Smooth muscle cell (in vitro differentiated cells): ENCODE measurements at regions not wholly inside any gene's neighbourhood (a gene's known extent, or its start where the extent isn't known, plus 50 kb on each side); places are given as distances from the start of the nearest gene placed in this dataset.

Experiments
- DNase-seq: peaks from one replicate; lab custom pipeline; 2025; ENCODE audit not compliant: unreplicated experiment; lab: John Stamatoyannopoulos, UW
- H2AFZ ChIP-seq: fragments of 200-600 bp; sonication (generic); 2 replicates; pipeline ENCODE4 v1.6.0; 2016; ENCODE audit warnings: antibody characterized with exemption, low read depth, mild to moderate bottlenecking
- H3F3A ChIP-seq: fragments of 200-600 bp; sonication (generic); 2 replicates; pipeline ENCODE4 v1.6.0; 2017; ENCODE audit warnings: antibody characterized with exemption, low read depth
- H3K27ac ChIP-seq: fragments of 200-600 bp; sonication (generic); 2 replicates; pipeline ENCODE4 v1.5.1; 2016; ENCODE audit warnings: low read depth, mild to moderate bottlenecking
- H3K27me3 ChIP-seq: fragments of 200-600 bp; sonication (generic); 2 replicates; pipeline ENCODE4 v1.6.1; 2016; ENCODE audit warnings: low read depth, mild to moderate bottlenecking
- H3K36me3 ChIP-seq: fragments of 200-600 bp; sonication (generic); 2 replicates; pipeline ENCODE4 v1.5.1; 2016; ENCODE audit warnings: low read depth
- H3K4me1 ChIP-seq: fragments of 200-600 bp; sonication (generic); 2 replicates; pipeline ENCODE4 v1.5.1; 2016; ENCODE audit warnings: low read depth
- H3K4me2 ChIP-seq: fragments of 200-600 bp; sonication (generic); 2 replicates; pipeline ENCODE4 v1.6.0; 2016; ENCODE audit warnings: mild to moderate bottlenecking
- H3K4me3 ChIP-seq: fragments of 200-600 bp; sonication (generic); 2 replicates; pipeline ENCODE4 v1.5.1; 2016; ENCODE audit warnings: mild to moderate bottlenecking
- H3K79me2 ChIP-seq: fragments of 200-600 bp; sonication (generic); 2 replicates; pipeline ENCODE4 v1.6.0; 2016; ENCODE audit warnings: low read depth, mild to moderate bottlenecking
- H3K9ac ChIP-seq: fragments of 200-600 bp; sonication (generic); 2 replicates; pipeline ENCODE4 v1.6.0; 2016; ENCODE audit warnings: low read depth
- H3K9me3 ChIP-seq: fragments of 200-600 bp; sonication (generic); replicated peaks from 2 replicates; pipeline ENCODE4 v1.5.1; 2016; ENCODE audit warnings: low read depth
- H4K20me1 ChIP-seq: fragments of 200-600 bp; sonication (generic); 2 replicates; pipeline ENCODE4 v1.6.0; 2016; ENCODE audit warnings: low read depth
- WGBS: methylation state at CpG from one replicate; pipeline ENCODE4 v1.1.7; 2016; ENCODE audit warnings: low lambda C conversion rate; 5-methylcytosine and 5-hydroxymethylcytosine counted together
- TF ChIP-seq, protein P1 (sequence below): fragments of 200-600 bp; sonication (generic); IDR thresholded peaks from 2 replicates; pipeline ENCODE4 v1.5.1; 2017; ENCODE audit warnings: borderline replicate concordance, mild to moderate bottlenecking, antibody characterized with exemption; ENCODE audit not compliant: insufficient read depth, poor library complexity, severe bottlenecking

DNA sequence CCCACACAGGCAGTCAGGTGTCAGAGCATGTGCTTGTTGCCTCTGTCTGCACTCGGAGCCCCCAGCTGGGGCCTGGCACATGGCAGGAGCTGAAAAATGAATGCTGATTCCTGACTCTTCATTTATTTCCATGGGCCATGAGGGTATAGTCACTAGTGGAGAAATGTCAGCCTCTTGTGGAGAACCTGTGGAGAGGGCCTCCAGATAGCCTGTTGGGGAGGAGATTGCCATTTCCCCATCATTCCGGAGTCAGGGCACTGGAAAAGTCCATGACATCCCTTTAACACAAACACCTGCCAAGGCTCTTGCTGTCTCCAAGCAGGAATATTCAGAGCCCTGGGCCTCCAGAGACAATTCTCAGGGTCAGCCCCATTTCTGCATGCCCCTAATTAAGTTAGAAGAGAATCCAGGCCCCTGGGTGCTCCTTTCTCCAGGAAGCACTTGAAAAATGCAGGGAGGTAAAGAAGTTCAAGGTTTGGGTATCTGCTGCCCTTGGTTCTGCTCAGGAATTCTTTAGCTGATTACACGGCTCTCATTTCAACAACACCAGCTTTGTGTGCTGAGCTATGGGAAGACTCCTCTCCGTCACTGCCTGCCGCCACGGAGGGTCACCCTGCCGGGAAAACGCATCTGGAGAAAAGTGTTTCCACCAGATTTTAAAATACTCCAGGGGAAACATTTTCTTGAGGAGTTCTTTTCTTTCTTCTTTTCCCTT lies 311.3 kb downstream of the MYCN start:
- Histone ChIP-seq H3K9me3 (no peaks in the 10 kb centered on the region), H3K4me2 (no peak overlapping the region), H3F3A (no peaks in the 10 kb centered on the region), H3K27me3 (no peaks in the 10 kb centered on the region), H3K9ac (no peak overlapping the region), H3K4me1 (no peaks in the 10 kb centered on the region), H3K27ac (no peak overlapping the region), H3K79me2 (no peaks in the 10 kb centered on the region), H3K36me3 (no peaks in the 10 kb centered on the region), H3K4me3 (no peak overlapping the region), H4K20me1 (no peaks in the 10 kb centered on the region), H2AFZ (no peak overlapping the region)
- WGBS, result 74% methylated on average over 8 of the region's 8 CpGs
- TF ChIP-seq, protein P1, sequence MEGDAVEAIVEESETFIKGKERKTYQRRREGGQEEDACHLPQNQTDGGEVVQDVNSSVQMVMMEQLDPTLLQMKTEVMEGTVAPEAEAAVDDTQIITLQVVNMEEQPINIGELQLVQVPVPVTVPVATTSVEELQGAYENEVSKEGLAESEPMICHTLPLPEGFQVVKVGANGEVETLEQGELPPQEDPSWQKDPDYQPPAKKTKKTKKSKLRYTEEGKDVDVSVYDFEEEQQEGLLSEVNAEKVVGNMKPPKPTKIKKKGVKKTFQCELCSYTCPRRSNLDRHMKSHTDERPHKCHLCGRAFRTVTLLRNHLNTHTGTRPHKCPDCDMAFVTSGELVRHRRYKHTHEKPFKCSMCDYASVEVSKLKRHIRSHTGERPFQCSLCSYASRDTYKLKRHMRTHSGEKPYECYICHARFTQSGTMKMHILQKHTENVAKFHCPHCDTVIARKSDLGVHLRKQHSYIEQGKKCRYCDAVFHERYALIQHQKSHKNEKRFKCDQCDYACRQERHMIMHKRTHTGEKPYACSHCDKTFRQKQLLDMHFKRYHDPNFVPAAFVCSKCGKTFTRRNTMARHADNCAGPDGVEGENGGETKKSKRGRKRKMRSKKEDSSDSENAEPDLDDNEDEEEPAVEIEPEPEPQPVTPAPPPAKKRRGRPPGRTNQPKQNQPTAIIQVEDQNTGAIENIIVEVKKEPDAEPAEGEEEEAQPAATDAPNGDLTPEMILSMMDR, result no peak
- DNase-seq, result no peak

DNA sequence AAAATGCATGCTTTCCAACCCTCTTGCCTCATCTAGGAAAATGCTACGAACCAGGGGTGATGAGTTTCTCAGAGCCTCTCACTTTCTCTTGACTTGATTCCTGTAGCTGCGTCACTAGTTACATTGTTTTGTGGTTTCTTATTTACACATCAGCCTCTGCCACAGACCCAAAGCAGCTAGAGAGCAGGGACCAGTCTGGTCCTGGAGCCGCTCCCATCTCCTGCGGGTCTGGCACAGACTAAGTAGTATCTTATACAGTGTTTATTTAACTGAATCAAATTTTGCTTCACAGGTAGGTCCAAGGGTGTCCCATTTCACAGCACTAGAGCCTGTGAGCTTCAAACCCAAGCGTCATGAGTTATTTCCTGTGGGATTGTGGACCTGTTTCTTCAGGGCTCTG lies 310.5 kb downstream of the MYCN start:
- H3F3A ChIP-seq, result no peaks in the 10 kb centered on the region
- no peaks in the 10 kb centered on the region for H4K20me1 ChIP-seq
- H3K4me3 ChIP-seq, result no peak overlapping the region
- no peaks in the 10 kb centered on the region for H3K27me3 ChIP-seq
- no peaks in the 10 kb centered on the region for H3K4me1 ChIP-seq
- TF ChIP-seq, protein P1, result no peak
- no peaks in the 10 kb centered on the region for H3K36me3 ChIP-seq
- WGBS, result 88% methylated on average over 5 of the region's 5 CpGs
- H3K9me3 ChIP-seq, result no peaks in the 10 kb centered on the region
- H3K9ac ChIP-seq, result no peak overlapping the region
- H3K4me2 ChIP-seq, result no peak overlapping the region
- no peak overlapping the region for H2AFZ ChIP-seq
- DNase-seq, result no peak
- H3K79me2 ChIP-seq, result no peaks in the 10 kb centered on the region
- no peak overlapping the region for H3K27ac ChIP-seq

DNA sequence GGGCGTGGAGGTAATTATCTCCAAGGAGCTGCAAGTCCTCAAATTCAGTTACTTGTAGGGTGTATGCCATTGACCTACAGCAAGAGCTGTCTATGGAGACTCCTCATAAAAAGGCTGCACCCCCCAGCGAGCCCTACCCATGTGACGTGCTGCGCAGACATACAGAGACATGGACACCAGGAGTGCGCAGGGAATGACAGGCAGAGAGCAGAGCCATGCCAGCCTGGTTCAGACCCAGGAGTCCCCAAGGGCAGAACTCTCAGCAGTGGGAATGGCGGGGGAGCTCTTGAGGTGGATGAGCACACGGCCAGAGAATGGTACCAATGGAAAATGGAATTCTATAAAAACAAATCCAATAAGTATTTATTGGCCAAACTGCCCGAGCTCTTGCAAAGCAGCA lies 310.1 kb downstream of the MYCN start:
- no peak overlapping the region for H2AFZ ChIP-seq
- H3F3A ChIP-seq, result no peaks in the 10 kb centered on the region
- no peak overlapping the region for H3K4me2 ChIP-seq
- WGBS, result 89% methylated on average over 8 of the region's 8 CpGs
- H3K27me3 ChIP-seq, result no peaks in the 10 kb centered on the region
- H3K79me2 ChIP-seq, result no peaks in the 10 kb centered on the region
- no peak overlapping the region for H3K9ac ChIP-seq
- TF ChIP-seq, protein P1, result no peak
- H3K4me1 ChIP-seq, result no peaks in the 10 kb centered on the region
- no peaks in the 10 kb centered on the region for H3K9me3 ChIP-seq
- no peak for DNase-seq
- H3K27ac ChIP-seq, result no peak overlapping the region
- no peak overlapping the region for H3K4me3 ChIP-seq
- no peaks in the 10 kb centered on the region for H4K20me1 ChIP-seq
- no peaks in the 10 kb centered on the region for H3K36me3 ChIP-seq

DNA sequence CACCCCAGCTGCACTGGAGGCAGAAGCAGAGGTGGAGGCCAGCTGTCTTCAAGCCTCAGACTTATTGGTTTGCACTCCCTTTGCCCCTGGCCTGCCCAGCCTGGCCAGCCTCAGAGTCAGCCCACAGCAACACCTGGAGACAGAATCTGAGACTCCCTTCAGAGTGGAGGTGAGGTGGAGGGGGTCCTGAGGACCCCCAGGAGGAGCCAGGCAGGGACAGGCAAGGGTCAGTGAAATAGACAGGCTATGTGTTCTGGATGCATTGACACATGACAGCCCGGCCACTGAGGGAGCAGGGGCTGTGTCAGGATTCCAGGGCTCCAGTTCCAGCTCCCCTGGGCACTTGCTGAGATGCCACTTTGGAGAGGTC lies 309.7 kb downstream of the MYCN start:
- H3K79me2 ChIP-seq, result no peaks in the 10 kb centered on the region
- H3F3A ChIP-seq, result no peaks in the 10 kb centered on the region
- H2AFZ ChIP-seq, result no peak overlapping the region
- no peak overlapping the region for H3K9ac ChIP-seq
- 95% methylated on average over 1 of the region's 1 CpG for WGBS
- H4K20me1 ChIP-seq, result no peaks in the 10 kb centered on the region
- H3K36me3 ChIP-seq, result no peaks in the 10 kb centered on the region
- H3K27ac ChIP-seq, result no peak overlapping the region
- TF ChIP-seq, protein P1, result no peak
- no peaks in the 10 kb centered on the region for H3K9me3 ChIP-seq
- H3K27me3 ChIP-seq, result no peaks in the 10 kb centered on the region
- H3K4me3 ChIP-seq, result no peak overlapping the region
- H3K4me1 ChIP-seq, result no peaks in the 10 kb centered on the region
- H3K4me2 ChIP-seq, result no peak overlapping the region
- no peak for DNase-seq
